ENCODE measurements at regions not wholly inside any gene's neighbourhood (a gene's known extent, or its start where the extent isn't known, plus 50 kb on each side); places are given as distances from the start of the nearest gene placed in this dataset.

DNA sequence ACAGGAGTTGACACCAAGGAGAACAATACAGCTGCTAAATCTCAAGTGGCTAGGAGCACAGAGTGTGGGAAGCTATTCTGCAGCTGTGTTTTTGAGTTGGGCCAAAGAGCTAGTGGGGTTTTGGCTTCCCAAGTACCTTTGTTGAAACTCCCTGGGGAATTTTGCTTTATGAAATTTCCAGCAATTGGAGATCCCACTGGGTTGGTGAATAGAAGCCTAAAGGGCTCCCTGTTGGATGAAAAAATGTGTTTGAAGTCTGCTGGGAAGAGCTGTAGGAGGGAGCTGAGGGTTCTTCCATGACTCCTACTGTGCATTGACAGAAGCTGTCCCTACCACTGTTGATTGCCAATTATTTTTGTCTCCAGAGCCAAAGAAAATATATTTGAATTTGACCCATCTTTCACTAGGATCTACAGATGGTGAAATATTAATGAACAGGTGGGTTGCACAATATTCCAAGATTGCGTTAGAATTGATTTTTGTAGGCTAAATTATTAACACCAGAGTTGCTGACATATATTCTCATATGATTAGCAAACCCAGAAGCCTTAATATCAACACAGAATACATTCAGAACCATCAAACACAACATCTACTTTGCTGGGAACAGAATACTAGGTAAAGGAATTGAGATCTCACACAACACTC lies 95.4 kb upstream of the CYP1B1 start:
- ATAC-seq (ENCODE audit: low FRiP score in 2 of 2) (no peak), DNase-seq (no peak)
- H3K4me3 ChIP-seq, result no peak overlapping the region
- WGBS, 2 donors, result 68 to 71% methylated on average over 1 of the region's 1 CpG
- peaks cover 7 to 21% (median 12%) of the 10 kb centered on the region in 4 donors for H3K4me1 ChIP-seq
- TF ChIP-seq POLR2AphosphoS5 (IDR thresholded peaks at IDR 0.05), result peak in 1 of 2 donors; percentile 34
- TF ChIP-seq POLR2A (IDR thresholded peaks at IDR 0.05), result no peak
- peak overlapping the region in 1 of 4 donors; percentile 3 for H3K27ac ChIP-seq
- H3K27me3 ChIP-seq, result no peaks in the 10 kb centered on the region
- no peaks in the 10 kb centered on the region for H3K36me3 ChIP-seq
- no peaks in the 10 kb centered on the region for H3K9me3 ChIP-seq

DNA sequence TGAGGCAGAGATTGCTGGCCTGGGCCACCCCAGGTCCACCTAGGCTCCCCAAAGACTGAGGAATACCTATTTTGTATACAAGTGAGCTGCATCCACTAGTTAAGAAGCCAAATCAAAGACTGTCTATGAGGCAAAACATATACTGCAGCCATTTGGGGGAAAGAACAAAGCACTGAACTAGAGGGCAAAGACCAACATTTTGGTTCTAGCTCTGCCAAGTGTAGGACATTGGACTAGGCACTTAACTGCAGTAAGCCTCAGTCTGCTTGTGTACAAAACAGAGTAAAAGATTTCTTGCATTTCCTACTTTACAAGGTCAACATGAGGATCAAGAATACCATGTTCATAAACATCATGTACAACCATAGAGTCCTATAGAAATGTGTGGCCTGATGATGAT lies 94.8 kb upstream of the CYP1B1 start:
- TF ChIP-seq POLR2A (IDR thresholded peaks at IDR 0.05) (no peak), EP300 (IDR thresholded peaks at IDR 0.05) (no peak), POLR2AphosphoS5 (IDR thresholded peaks at IDR 0.05) (no peak)
- TF ChIP-seq, protein P1, sequence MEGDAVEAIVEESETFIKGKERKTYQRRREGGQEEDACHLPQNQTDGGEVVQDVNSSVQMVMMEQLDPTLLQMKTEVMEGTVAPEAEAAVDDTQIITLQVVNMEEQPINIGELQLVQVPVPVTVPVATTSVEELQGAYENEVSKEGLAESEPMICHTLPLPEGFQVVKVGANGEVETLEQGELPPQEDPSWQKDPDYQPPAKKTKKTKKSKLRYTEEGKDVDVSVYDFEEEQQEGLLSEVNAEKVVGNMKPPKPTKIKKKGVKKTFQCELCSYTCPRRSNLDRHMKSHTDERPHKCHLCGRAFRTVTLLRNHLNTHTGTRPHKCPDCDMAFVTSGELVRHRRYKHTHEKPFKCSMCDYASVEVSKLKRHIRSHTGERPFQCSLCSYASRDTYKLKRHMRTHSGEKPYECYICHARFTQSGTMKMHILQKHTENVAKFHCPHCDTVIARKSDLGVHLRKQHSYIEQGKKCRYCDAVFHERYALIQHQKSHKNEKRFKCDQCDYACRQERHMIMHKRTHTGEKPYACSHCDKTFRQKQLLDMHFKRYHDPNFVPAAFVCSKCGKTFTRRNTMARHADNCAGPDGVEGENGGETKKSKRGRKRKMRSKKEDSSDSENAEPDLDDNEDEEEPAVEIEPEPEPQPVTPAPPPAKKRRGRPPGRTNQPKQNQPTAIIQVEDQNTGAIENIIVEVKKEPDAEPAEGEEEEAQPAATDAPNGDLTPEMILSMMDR (IDR thresholded peaks at IDR 0.05), result no peak
- no peak for ATAC-seq (ENCODE audit: low FRiP score in 2 of 2)
- H3K27ac ChIP-seq, result peak overlapping the region in 2 of 4 donors; percentile 3 to 22

DNA sequence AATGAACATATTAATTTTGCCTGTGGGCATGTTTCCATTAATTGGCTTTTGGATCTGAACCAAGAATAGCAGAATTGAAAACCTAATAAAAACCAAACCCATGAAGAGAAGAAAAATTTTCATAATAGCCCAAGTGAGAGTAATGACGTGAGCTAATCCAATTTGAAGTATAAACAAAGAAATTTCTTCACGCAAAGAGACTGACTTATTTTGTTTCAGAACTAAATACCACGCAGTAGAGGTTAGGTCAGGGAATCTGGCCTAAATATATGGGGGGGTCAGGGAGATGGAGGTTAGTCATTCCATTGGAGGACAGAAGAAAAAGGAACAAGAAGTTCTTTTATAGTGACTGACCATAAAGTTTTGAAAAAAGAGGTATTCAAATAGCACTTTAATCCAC lies 94.1 kb upstream of the CYP1B1 start:
- Histone ChIP-seq H3K36me3 (no peaks in the 10 kb centered on the region), H3K4me3 (no peak overlapping the region), H3K27me3 (no peaks in the 10 kb centered on the region), H3K9me3 (no peaks in the 10 kb centered on the region), H3K4me1 (peaks cover 0 to 11% (median 4%) of the 10 kb centered on the region in 4 donors), H3K27ac (no peak overlapping the region)
- WGBS, 2 donors, result 76 to 84% methylated on average over 3 of the region's 3 CpGs
- no peak for DNase-seq
- ATAC-seq (ENCODE audit: low FRiP score in 2 of 2), result no peak
- TF ChIP-seq POLR2A (IDR thresholded peaks at IDR 0.05) (no peak), EP300 (IDR thresholded peaks at IDR 0.05) (no peak), POLR2AphosphoS5 (IDR thresholded peaks at IDR 0.05) (no peak)
- TF ChIP-seq, protein P1 (IDR thresholded peaks at IDR 0.05), result no peak

More for the DNA sequence above, 94.8 kb upstream of the CYP1B1 start:
- Histone ChIP-seq H3K4me1 (peaks cover 1 to 16% (median 9%) of the 10 kb centered on the region in 4 donors), H3K27me3 (no peaks in the 10 kb centered on the region), H3K9me3 (no peaks in the 10 kb centered on the region), H3K36me3 (no peaks in the 10 kb centered on the region), H3K4me3 (no peak overlapping the region)
- no peak for DNase-seq

DNA sequence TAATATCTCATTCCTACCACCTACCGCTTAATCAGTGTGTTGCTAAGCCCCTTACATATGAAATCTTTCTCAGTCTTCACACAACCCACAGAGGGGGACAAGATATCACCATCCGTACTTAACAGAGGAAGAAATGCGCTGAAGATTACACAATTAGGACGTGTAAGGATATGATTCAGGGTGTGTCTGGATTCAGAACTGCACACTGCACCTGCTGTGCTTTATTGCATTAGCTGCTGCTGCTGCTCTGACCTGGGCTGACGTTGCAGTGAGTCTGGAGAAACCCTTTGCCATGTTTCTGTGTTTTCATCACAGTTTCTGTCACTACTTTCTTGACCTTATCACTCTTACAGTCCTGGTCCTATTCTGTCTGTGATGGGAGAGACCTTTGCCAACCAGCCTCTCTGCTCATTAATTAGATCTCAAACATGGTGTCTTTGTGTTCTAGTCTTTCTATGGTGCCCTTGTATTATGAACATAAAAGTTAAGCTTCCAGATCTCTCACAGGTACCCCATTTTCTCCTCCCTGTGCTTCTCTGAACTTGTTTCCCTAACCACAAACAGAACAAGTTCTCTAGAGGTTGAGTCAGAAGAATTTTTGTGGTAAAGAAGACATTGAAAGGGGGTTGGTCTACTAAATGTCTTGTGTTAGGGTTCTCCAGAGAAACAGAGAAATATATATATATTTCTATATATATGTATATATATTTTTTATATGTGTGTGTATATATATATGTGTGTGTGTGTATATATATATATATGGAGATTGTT lies 92.9 kb upstream of the CYP1B1 start:
- WGBS, 2 donors, result 53 to 71% methylated on average over 5 of the region's 5 CpGs
- H3K4me3 ChIP-seq, result no peak overlapping the region

DNA sequence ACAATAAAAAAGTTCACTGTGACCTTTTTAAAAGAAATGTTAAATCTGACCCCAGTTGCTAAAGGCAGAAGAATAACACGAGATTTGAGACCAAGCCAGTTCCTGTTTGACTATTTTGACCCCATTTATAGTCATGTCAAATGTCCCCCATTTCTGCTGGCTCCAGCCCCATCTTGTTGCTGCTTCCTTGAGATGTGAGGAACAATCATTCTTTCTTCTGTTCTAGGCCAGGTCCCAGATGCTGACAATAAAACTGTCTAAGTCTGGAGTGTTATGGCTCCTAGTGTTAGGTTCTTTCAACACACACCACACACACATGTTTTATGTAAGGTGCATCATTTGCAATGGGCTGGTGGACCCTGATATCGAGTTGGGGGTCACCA lies 92.0 kb upstream of the CYP1B1 start:
- Histone ChIP-seq H3K4me1 (no peaks in the 10 kb centered on the region), H3K4me3 (no peak overlapping the region), H3K27me3 (no peaks in the 10 kb centered on the region), H3K9me3 (no peaks in the 10 kb centered on the region), H3K36me3 (no peaks in the 10 kb centered on the region), H3K27ac (no peak overlapping the region)
- TF ChIP-seq POLR2A (IDR thresholded peaks at IDR 0.05) (no peak), POLR2AphosphoS5 (IDR thresholded peaks at IDR 0.05) (no peak)
- TF ChIP-seq, protein P1 (IDR thresholded peaks at IDR 0.05), result no peak
- WGBS, 2 donors, result 72 to 76% methylated on average over 2 of the region's 2 CpGs
- DNase-seq (no peak), ATAC-seq (ENCODE audit: low FRiP score in 2 of 2) (no peak)

More for the DNA sequence above, 92.9 kb upstream of the CYP1B1 start:
- Histone ChIP-seq H3K36me3 (no peaks in the 10 kb centered on the region), H3K27ac (no peak overlapping the region), H3K27me3 (no peaks in the 10 kb centered on the region), H3K9me3 (no peaks in the 10 kb centered on the region), H3K4me1 (no peaks in the 10 kb centered on the region)
- DNase-seq (no peak), ATAC-seq (ENCODE audit: low FRiP score in 2 of 2) (no peak)
- TF ChIP-seq POLR2AphosphoS5 (IDR thresholded peaks at IDR 0.05) (no peak), POLR2A (IDR thresholded peaks at IDR 0.05) (no peak), EP300 (IDR thresholded peaks at IDR 0.05) (no peak)
- TF ChIP-seq, protein P1 (IDR thresholded peaks at IDR 0.05), result no peak

Data from upper lobe of left lung (tissue), 6 donors.